PFSK-1 (cell line): ENCODE measurements at regions not wholly inside any gene's neighbourhood (a gene's known extent, or its start where the extent isn't known, plus 50 kb on each side); places are given as distances from the start of the nearest gene placed in this dataset.

Experiments
- FOXP2 ChIP-seq: optimal IDR thresholded peaks from 2 replicates; pipeline ENCODE3; 2011; ENCODE audit warnings: borderline replicate concordance, control low read depth, inconsistent platforms; ENCODE audit not compliant: insufficient read depth; ENCODE audit errors: extremely low read length, extremely low read depth
- POLR2AphosphoS5 ChIP-seq: IDR thresholded peaks from 2 replicates; pipeline ENCODE4 v1.6.1; 2012; ENCODE audit warnings: low read depth, mild to moderate bottlenecking, control low read depth, low read length, moderate library complexity
- SIN3A ChIP-seq: IDR thresholded peaks from 2 replicates; pipeline ENCODE4 v1.6.1; 2012; ENCODE audit warnings: mild to moderate bottlenecking, low read length, moderate library complexity, borderline replicate concordance; ENCODE audit not compliant: insufficient read depth
- TAF1 ChIP-seq: IDR thresholded peaks from 2 replicates; pipeline ENCODE4 v1.6.1; 2012; ENCODE audit warnings: low read length, control low read depth, borderline replicate concordance; ENCODE audit not compliant: insufficient read depth
- TF ChIP-seq, protein P1 (sequence below), 2 experiments: IDR thresholded peaks; 2 replicates each; pipeline versions ENCODE4 v1.6.1 to v1.8.0; 2011 to 2012; ENCODE audit warnings: low read depth in 2 of 2, low read length in 2 of 2, control low read depth in 1 of 2, inconsistent platforms in 1 of 2, mild to moderate bottlenecking in 1 of 2, moderate library complexity in 1 of 2; ENCODE audit not compliant: insufficient read depth in 1 of 2

DNA sequence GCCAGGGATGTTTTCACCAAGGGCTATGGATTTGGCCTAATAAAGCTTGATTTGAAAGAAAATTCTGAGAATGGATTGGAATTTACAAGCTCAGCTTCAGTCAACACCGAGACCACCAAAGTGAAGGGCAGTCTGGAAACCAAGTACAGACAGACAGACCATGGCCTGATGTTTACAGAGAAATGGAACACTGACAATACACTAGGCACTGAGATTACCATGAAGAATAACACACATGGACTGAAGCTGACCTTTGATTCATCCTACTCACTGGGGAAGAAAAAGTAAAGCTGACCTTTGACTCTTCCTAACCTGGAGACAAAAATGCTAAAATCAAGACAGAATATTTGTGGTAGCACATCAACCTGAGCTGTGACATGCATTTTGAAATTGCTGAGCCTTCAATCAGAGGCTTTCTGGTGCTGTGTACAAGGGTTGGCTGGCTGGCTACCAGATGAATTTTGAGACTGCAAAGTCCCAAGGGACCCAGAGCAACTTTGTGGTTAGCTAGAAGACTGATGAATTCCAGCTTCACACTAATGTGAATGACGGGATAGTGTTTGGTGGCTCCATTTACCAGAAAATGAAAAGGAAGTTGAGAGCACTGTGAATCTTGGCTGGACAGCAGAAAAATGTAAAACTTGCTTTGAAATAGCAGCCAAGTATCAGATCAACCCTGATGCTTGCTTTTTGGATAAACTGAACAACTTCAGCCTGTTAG is 190.4 kb upstream of the KCTD3 start:
- TF ChIP-seq SIN3A (0 out of 2 replicates have a peak, but pooled peaks have one; percentile 36), FOXP2 (no peak), TAF1 (no peak), POLR2AphosphoS5 (peak; percentile 46; the same call in 1 of the 2 replicates)
- TF ChIP-seq, protein P1, sequence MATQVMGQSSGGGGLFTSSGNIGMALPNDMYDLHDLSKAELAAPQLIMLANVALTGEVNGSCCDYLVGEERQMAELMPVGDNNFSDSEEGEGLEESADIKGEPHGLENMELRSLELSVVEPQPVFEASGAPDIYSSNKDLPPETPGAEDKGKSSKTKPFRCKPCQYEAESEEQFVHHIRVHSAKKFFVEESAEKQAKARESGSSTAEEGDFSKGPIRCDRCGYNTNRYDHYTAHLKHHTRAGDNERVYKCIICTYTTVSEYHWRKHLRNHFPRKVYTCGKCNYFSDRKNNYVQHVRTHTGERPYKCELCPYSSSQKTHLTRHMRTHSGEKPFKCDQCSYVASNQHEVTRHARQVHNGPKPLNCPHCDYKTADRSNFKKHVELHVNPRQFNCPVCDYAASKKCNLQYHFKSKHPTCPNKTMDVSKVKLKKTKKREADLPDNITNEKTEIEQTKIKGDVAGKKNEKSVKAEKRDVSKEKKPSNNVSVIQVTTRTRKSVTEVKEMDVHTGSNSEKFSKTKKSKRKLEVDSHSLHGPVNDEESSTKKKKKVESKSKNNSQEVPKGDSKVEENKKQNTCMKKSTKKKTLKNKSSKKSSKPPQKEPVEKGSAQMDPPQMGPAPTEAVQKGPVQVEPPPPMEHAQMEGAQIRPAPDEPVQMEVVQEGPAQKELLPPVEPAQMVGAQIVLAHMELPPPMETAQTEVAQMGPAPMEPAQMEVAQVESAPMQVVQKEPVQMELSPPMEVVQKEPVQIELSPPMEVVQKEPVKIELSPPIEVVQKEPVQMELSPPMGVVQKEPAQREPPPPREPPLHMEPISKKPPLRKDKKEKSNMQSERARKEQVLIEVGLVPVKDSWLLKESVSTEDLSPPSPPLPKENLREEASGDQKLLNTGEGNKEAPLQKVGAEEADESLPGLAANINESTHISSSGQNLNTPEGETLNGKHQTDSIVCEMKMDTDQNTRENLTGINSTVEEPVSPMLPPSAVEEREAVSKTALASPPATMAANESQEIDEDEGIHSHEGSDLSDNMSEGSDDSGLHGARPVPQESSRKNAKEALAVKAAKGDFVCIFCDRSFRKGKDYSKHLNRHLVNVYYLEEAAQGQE (IDR thresholded peaks at IDR 0.05; ENCODE audit: insufficient read depth in 1 of 2, low read depth in 2 of 2, low read length in 2 of 2) = peak; percentile 44 to 76; a peak in 1 of 4 replicates

DNA sequence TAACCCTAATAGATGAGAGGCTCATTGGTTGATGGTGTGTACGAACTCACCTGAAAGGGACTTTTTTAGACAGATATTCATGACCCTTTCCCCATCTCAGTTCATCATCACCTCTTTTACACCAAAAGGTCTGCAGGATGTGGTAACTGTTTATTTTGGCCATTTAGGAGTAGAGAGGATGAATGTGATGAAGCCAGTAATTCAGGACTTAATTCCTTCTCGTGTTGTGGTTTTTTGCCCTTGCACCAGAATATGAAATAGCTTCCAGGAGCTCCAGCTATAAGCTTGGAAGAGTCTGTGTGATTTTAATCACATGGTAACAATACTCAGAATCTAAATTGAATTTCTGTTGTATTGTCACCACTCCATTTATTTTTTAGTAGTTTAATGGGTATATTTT is 189.4 kb upstream of the KCTD3 start:
- TF ChIP-seq TAF1 = no peak
- TF ChIP-seq POLR2AphosphoS5 = no peak
- no peak for TF ChIP-seq FOXP2
- TF ChIP-seq SIN3A = no peak
- TF ChIP-seq, protein P1 (IDR thresholded peaks at IDR 0.05; ENCODE audit: insufficient read depth in 1 of 2, low read depth in 2 of 2, low read length in 2 of 2) = no peak

GRCh38 chr1:215380566-215380965 is 186.5 kb upstream of the KCTD3 start:
- TF ChIP-seq TAF1 (no peak), POLR2AphosphoS5 (no peak), SIN3A (no peak), FOXP2 (no peak)
- TF ChIP-seq, protein P1 (IDR thresholded peaks at IDR 0.05; ENCODE audit: insufficient read depth in 1 of 2, low read depth in 2 of 2, low read length in 2 of 2) = no peak

GRCh38 chr1:215393476-215393875 is 173.6 kb upstream of the KCTD3 start:
- TF ChIP-seq FOXP2 (no peak), SIN3A (no peak), POLR2AphosphoS5 (no peak), TAF1 (no peak)
- TF ChIP-seq, protein P1 (IDR thresholded peaks at IDR 0.05; ENCODE audit: insufficient read depth in 1 of 2, low read depth in 2 of 2, low read length in 2 of 2) = no peak; a peak in 1 of 4 replicates
